ENCODE measurements at regions not wholly inside any gene's neighbourhood (a gene's known extent, or its start where the extent isn't known, plus 50 kb on each side); places are given as distances from the start of the nearest gene placed in this dataset.
"Not testable (repeated sequence)": the region's sequence is repeated elsewhere in the genome, so short reads cannot be mapped to it uniquely, and the experiment has no call there.

- in situ Hi-C loops (cut with HindIII; ENCODE audit: low pct_unique_long_range_greater_than_20kb, low sequenced_read_pairs), result no loop called here
- DNase-seq (ENCODE audit: low read depth, low spot score), result no peak
Observed at GRCh38 chr15:77839970-77840905, 207.5 kb upstream of the LINGO1 start.

- in situ Hi-C loops (cut with HindIII; ENCODE audit: low pct_unique_long_range_greater_than_20kb, low sequenced_read_pairs), result no loop called here
- no peak for DNase-seq (ENCODE audit: low read depth, low spot score)
Observed at GRCh38 chr15:77839456-77839855, 206.7 kb upstream of the LINGO1 start.

- in situ Hi-C loops (cut with HindIII; ENCODE audit: low pct_unique_long_range_greater_than_20kb, low sequenced_read_pairs), result no loop called here
- no peak for DNase-seq (ENCODE audit: low read depth, low spot score)
Observed at GRCh38 chr15:77838595-77838994, 205.9 kb upstream of the LINGO1 start.

- in situ Hi-C loops (cut with HindIII; ENCODE audit: low pct_unique_long_range_greater_than_20kb, low sequenced_read_pairs), result no loop called here
- no peak for DNase-seq (ENCODE audit: low read depth, low spot score)
Observed at GRCh38 chr15:77838061-77838460, 205.3 kb upstream of the LINGO1 start.

GRCh38 chr15:77837649-77838025, 204.9 kb upstream of the LINGO1 start:
- no peak for DNase-seq (ENCODE audit: low read depth, low spot score)

GRCh38 chr15:77836906-77837648, 204.4 kb upstream of the LINGO1 start:
- in situ Hi-C loops (cut with HindIII; ENCODE audit: low pct_unique_long_range_greater_than_20kb, low sequenced_read_pairs), result no loop called here
- DNase-seq (ENCODE audit: low read depth, low spot score), result no peak

More at GRCh38 chr15:77837649-77838025, 204.9 kb upstream of the LINGO1 start:
- in situ Hi-C loops (cut with HindIII; ENCODE audit: low pct_unique_long_range_greater_than_20kb, low sequenced_read_pairs), result no loop called here

GRCh38 chr15:77836121-77836692, 203.5 kb upstream of the LINGO1 start:
- in situ Hi-C loops (cut with HindIII; ENCODE audit: low pct_unique_long_range_greater_than_20kb, low sequenced_read_pairs), result no loop called here
- peak; percentile 88 for DNase-seq (ENCODE audit: low read depth, low spot score)

- no peak for DNase-seq (ENCODE audit: low read depth, low spot score)
- in situ Hi-C loops (cut with HindIII; ENCODE audit: low pct_unique_long_range_greater_than_20kb, low sequenced_read_pairs), result no loop called here
Observed at GRCh38 chr15:77834276-77834990, 201.7 kb upstream of the LINGO1 start.

- in situ Hi-C loops (cut with HindIII; ENCODE audit: low pct_unique_long_range_greater_than_20kb, low sequenced_read_pairs), result no loop called here
Observed at GRCh38 chr15:77832874-77833273, 200.2 kb upstream of the LINGO1 start.

GRCh38 chr15:77831986-77832385, 199.3 kb upstream of the LINGO1 start:
- in situ Hi-C loops (cut with HindIII; ENCODE audit: low pct_unique_long_range_greater_than_20kb, low sequenced_read_pairs), result no loop called here
- no peak for DNase-seq (ENCODE audit: low read depth, low spot score)

More at GRCh38 chr15:77832874-77833273, 200.2 kb upstream of the LINGO1 start:
- no peak for DNase-seq (ENCODE audit: low read depth, low spot score)

- in situ Hi-C loops (cut with HindIII; ENCODE audit: low pct_unique_long_range_greater_than_20kb, low sequenced_read_pairs), result no loop called here
- DNase-seq (ENCODE audit: low read depth, low spot score), result peak; percentile 30
Observed at GRCh38 chr15:77830051-77830468, 197.3 kb upstream of the LINGO1 start.

- in situ Hi-C loops (cut with HindIII; ENCODE audit: low pct_unique_long_range_greater_than_20kb, low sequenced_read_pairs), result not testable (repeated sequence)
Observed at GRCh38 chr15:77829331-77829730, 196.6 kb upstream of the LINGO1 start.

GRCh38 chr15:77827860-77828259, 195.1 kb upstream of the LINGO1 start:
- no peak for DNase-seq (ENCODE audit: low read depth, low spot score)
- in situ Hi-C loops (cut with HindIII; ENCODE audit: low pct_unique_long_range_greater_than_20kb, low sequenced_read_pairs), result no loop called here

More at GRCh38 chr15:77829331-77829730, 196.6 kb upstream of the LINGO1 start:
- DNase-seq (ENCODE audit: low read depth, low spot score), result not testable (repeated sequence)

GRCh38 chr15:77826006-77826695, 193.4 kb upstream of the LINGO1 start:
- DNase-seq (ENCODE audit: low read depth, low spot score), result no peak
- in situ Hi-C loops (cut with HindIII; ENCODE audit: low pct_unique_long_range_greater_than_20kb, low sequenced_read_pairs), result no loop called here

GRCh38 chr15:77825546-77825945, 192.8 kb upstream of the LINGO1 start:
- in situ Hi-C loops (cut with HindIII; ENCODE audit: low pct_unique_long_range_greater_than_20kb, low sequenced_read_pairs), result no loop called here
- DNase-seq (ENCODE audit: low read depth, low spot score), result no peak

- in situ Hi-C loops (cut with HindIII; ENCODE audit: low pct_unique_long_range_greater_than_20kb, low sequenced_read_pairs), result no loop called here
- no peak for DNase-seq (ENCODE audit: low read depth, low spot score)
Observed at GRCh38 chr15:77825252-77825542, 192.5 kb upstream of the LINGO1 start.

Data from SK-MEL-5 (cell line).